HG03060 (cell line): ENCODE measurements at regions not wholly inside any gene's neighbourhood (a gene's known extent, or its start where the extent isn't known, plus 50 kb on each side); places are given as distances from the start of the nearest gene placed in this dataset.

Experiments used
- ATAC-seq: cut with Tn5 transposase; IDR thresholded peaks from one replicate; pipeline ENCODE4 v1.9.1; 2021; ENCODE audit warnings: low read depth, moderate number of reproducible peaks; ENCODE audit not compliant: unreplicated experiment

GRCh38 chr2:125041846-125042245 lies 1016.8 kb downstream of the CNTNAP5 start:
- ATAC-seq = no peak

- ATAC-seq = no peak
These were observed 1017.6 kb downstream of the CNTNAP5 start for GRCh38 chr2:125042727-125043126.

- ATAC-seq = no peak
These were observed 1045.8 kb downstream of the CNTNAP5 start for GRCh38 chr2:125070726-125071505.

- ATAC-seq = no peak
These were observed 1048.4 kb downstream of the CNTNAP5 start for GRCh38 chr2:125073440-125073839.

- ATAC-seq = no peak
These were observed 1060.8 kb downstream of the CNTNAP5 start for GRCh38 chr2:125085904-125086303.

- ATAC-seq = no peak
These were observed 1061.5 kb downstream of the CNTNAP5 start for GRCh38 chr2:125086313-125087184.

- no peak for ATAC-seq
These were observed 1067.4 kb downstream of the CNTNAP5 start for GRCh38 chr2:125092276-125093009.

GRCh38 chr2:125095826-125096225 lies 1070.7 kb downstream of the CNTNAP5 start:
- ATAC-seq = no peak

GRCh38 chr2:125106710-125107109 lies 1081.6 kb downstream of the CNTNAP5 start:
- no peak for ATAC-seq

- no peak for ATAC-seq
These were observed 1082.4 kb downstream of the CNTNAP5 start for GRCh38 chr2:125107446-125107845.

GRCh38 chr2:125108251-125108650 lies 1083.2 kb downstream of the CNTNAP5 start:
- ATAC-seq = no peak

- ATAC-seq = no peak
These were observed 1100.8 kb downstream of the CNTNAP5 start for GRCh38 chr2:125125902-125126301.

GRCh38 chr2:125160947-125161346 lies 1135.9 kb downstream of the CNTNAP5 start:
- no peak for ATAC-seq

GRCh38 chr2:125167152-125167551 lies 1142.1 kb downstream of the CNTNAP5 start:
- no peak for ATAC-seq

GRCh38 chr2:125167820-125168219 lies 1142.7 kb downstream of the CNTNAP5 start:
- no peak for ATAC-seq

- no peak for ATAC-seq
These were observed 1143.4 kb downstream of the CNTNAP5 start for GRCh38 chr2:125168442-125168841.

- no peak for ATAC-seq
These were observed 1144.1 kb downstream of the CNTNAP5 start for GRCh38 chr2:125169022-125169763.

GRCh38 chr2:125169764-125170146 lies 1144.7 kb downstream of the CNTNAP5 start:
- no peak for ATAC-seq

GRCh38 chr2:125172181-125172580 lies 1147.1 kb downstream of the CNTNAP5 start:
- no peak for ATAC-seq

GRCh38 chr2:125175415-125175814 lies 1150.3 kb downstream of the CNTNAP5 start:
- no peak for ATAC-seq
